ENCODE measurements at regions not wholly inside any gene's neighbourhood (a gene's known extent, or its start where the extent isn't known, plus 50 kb on each side); places are given as distances from the start of the nearest gene placed in this dataset.

DNA sequence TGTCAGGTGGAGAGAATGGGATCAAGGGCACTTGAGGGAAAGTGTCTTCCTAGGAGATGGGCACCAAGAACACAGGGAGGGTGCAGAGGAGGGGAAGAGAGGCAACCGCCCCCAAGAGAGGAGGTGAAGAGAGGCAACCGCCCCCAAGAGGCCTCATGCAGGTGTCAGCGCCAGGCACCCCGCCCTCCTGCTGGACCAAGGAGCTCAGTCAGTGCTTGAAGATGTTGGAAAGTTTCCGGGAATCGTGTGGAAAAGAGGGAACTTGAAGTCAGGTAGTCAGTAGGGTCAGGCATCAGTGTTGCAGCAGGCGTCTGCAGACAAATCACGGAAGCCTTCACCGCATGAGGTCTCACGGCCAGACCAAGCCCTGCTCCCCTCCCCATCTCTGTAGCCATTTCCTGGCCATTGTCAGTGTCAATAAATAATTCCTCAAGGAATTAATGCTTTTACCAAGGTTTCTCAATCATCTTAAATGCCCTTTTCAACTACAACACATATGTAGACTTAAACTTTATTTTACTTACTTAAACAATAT lies 353.1 kb downstream of the EIPR1 start:
- Histone ChIP-seq H3K4me3 (ENCODE audit: low read length) (no peak overlapping the region), H3K36me3 (ENCODE audit: insufficient read depth, low read length) (no peaks in the 10 kb centered on the region), H3K27ac (ENCODE audit: low read depth in 1 of 2, low read length in 2 of 2) (no peak overlapping the region), H3K27me3 (ENCODE audit: control insufficient read depth in 1 of 2, insufficient read depth in 2 of 2, low read length in 2 of 2) (peaks cover 0 to 5% of the 10 kb centered on the region in 2 experiments), H3K4me1 (ENCODE audit: insufficient read depth, low read length) (no peaks in the 10 kb centered on the region), H3K9me3 (ENCODE audit: control insufficient read depth in 1 of 2, insufficient read depth in 1 of 2, low read length in 2 of 2) (no peaks in the 10 kb centered on the region)
- intact Hi-C loops (cut with DNase I, micrococcal nuclease) = no loop called here
- Mint-ChIP-seq H3K4me3 (no peak overlapping the region), H3K27me3 (peaks cover 5% of the 10 kb centered on the region), H3K36me3 (ENCODE audit: low read depth) (no peaks in the 10 kb centered on the region), H3K27ac (no peak overlapping the region), H3K9me3 (no peaks in the 10 kb centered on the region), H3K4me1 (ENCODE audit: low read depth) (no peaks in the 10 kb centered on the region)
- no peak for DNase-seq
- TF ChIP-seq CTCF (IDR thresholded peaks at IDR 0.05) = no peak
- ChIA-PET CTCF (no interaction called here), POLR2A (no interaction called here)
- no peak for ATAC-seq (ENCODE audit: poor library complexity)

DNA sequence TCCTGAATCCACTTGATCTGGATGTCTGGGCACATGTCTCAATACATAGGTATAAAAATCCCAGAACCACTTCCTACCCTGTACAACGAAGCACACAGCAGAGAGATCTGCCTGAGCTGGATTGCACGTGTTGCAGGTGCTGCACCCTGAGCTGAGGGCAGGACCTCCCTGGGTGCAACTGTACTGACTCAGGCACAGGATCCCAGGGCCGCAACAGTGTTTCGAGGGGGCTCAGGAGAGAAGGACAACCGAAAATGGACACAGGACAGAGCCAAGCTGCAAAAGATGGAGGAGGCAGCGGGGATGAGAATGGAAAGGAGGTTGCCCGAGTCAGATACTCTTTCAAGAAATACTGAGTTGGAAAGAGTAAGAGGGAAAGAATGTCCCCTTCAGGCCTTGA lies 354.1 kb downstream of the EIPR1 start:
- DNase-seq (no peak), ATAC-seq (ENCODE audit: poor library complexity) (no peak)
- no peaks in the 10 kb centered on the region for H3K9me3 ChIP-seq (ENCODE audit: control insufficient read depth in 1 of 2, insufficient read depth in 1 of 2, low read length in 2 of 2)
- Mint-ChIP-seq H3K27me3 (peaks cover 5% of the 10 kb centered on the region), H3K4me3 (no peak overlapping the region), H3K27ac (no peak overlapping the region), H3K9me3 (no peaks in the 10 kb centered on the region), H3K36me3 (ENCODE audit: low read depth) (no peaks in the 10 kb centered on the region), H3K4me1 (ENCODE audit: low read depth) (no peaks in the 10 kb centered on the region)
- POLR2A ChIA-PET = no interaction called here
- no peaks in the 10 kb centered on the region for H3K4me1 ChIP-seq (ENCODE audit: insufficient read depth, low read length)
- CTCF ChIA-PET = no interaction called here
- no peak overlapping the region for H3K4me3 ChIP-seq (ENCODE audit: low read length)
- peaks cover 0 to 5% of the 10 kb centered on the region in 2 experiments for H3K27me3 ChIP-seq (ENCODE audit: control insufficient read depth in 1 of 2, insufficient read depth in 2 of 2, low read length in 2 of 2)
- intact Hi-C loops (cut with DNase I, micrococcal nuclease) = no loop called here
- no peaks in the 10 kb centered on the region for H3K36me3 ChIP-seq (ENCODE audit: insufficient read depth, low read length)
- no peak overlapping the region for H3K27ac ChIP-seq (ENCODE audit: low read depth in 1 of 2, low read length in 2 of 2)
- TF ChIP-seq CTCF (IDR thresholded peaks at IDR 0.05) = no peak

GRCh38 chr2:3022841-3023372 lies 354.7 kb downstream of the EIPR1 start:
- Histone ChIP-seq H3K4me3 (ENCODE audit: low read length) (no peak overlapping the region), H3K27ac (ENCODE audit: low read depth in 1 of 2, low read length in 2 of 2) (no peak overlapping the region), H3K27me3 (ENCODE audit: control insufficient read depth in 1 of 2, insufficient read depth in 2 of 2, low read length in 2 of 2) (peaks cover 0 to 5% of the 10 kb centered on the region in 2 experiments), H3K9me3 (ENCODE audit: control insufficient read depth in 1 of 2, insufficient read depth in 1 of 2, low read length in 2 of 2) (no peaks in the 10 kb centered on the region), H3K36me3 (ENCODE audit: insufficient read depth, low read length) (no peaks in the 10 kb centered on the region), H3K4me1 (ENCODE audit: insufficient read depth, low read length) (no peaks in the 10 kb centered on the region)
- ChIA-PET CTCF (no interaction called here), POLR2A (no interaction called here)
- H3K27ac Mint-ChIP-seq = no peak overlapping the region
- ATAC-seq (ENCODE audit: poor library complexity) (no peak), DNase-seq (no peak)
- H3K36me3 Mint-ChIP-seq (ENCODE audit: low read depth) = no peaks in the 10 kb centered on the region
- no peaks in the 10 kb centered on the region for H3K4me1 Mint-ChIP-seq (ENCODE audit: low read depth)
- intact Hi-C loops (cut with DNase I, micrococcal nuclease) = no loop called here
- no peaks in the 10 kb centered on the region for H3K9me3 Mint-ChIP-seq
- peaks cover 5% of the 10 kb centered on the region for H3K27me3 Mint-ChIP-seq
- TF ChIP-seq CTCF (IDR thresholded peaks at IDR 0.05) = no peak
- no peak overlapping the region for H3K4me3 Mint-ChIP-seq

Measured in CD4-positive, alpha-beta T cell (primary cell).